GM12873 (cell line): ENCODE measurements at regions not wholly inside any gene's neighbourhood (a gene's known extent, or its start where the extent isn't known, plus 50 kb on each side); places are given as distances from the start of the nearest gene placed in this dataset.

Experiments
- TF ChIP-seq, protein P1 (sequence below): IDR thresholded peaks from 2 replicates; pipeline ENCODE4 v1.5.1; 2012; ENCODE audit warnings: low read depth, mild to moderate bottlenecking, moderate library complexity, low read length, control low read depth; ENCODE audit not compliant: insufficient read depth; ENCODE audit errors: missing control alignments

- TF ChIP-seq, protein P1, sequence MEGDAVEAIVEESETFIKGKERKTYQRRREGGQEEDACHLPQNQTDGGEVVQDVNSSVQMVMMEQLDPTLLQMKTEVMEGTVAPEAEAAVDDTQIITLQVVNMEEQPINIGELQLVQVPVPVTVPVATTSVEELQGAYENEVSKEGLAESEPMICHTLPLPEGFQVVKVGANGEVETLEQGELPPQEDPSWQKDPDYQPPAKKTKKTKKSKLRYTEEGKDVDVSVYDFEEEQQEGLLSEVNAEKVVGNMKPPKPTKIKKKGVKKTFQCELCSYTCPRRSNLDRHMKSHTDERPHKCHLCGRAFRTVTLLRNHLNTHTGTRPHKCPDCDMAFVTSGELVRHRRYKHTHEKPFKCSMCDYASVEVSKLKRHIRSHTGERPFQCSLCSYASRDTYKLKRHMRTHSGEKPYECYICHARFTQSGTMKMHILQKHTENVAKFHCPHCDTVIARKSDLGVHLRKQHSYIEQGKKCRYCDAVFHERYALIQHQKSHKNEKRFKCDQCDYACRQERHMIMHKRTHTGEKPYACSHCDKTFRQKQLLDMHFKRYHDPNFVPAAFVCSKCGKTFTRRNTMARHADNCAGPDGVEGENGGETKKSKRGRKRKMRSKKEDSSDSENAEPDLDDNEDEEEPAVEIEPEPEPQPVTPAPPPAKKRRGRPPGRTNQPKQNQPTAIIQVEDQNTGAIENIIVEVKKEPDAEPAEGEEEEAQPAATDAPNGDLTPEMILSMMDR: no peak
Observed at GRCh38 chr14:30235485-30235884, 307.8 kb upstream of the PRKD1 start.

- TF ChIP-seq, protein P1: no peak
Observed at GRCh38 chr14:30238936-30239335, 311.3 kb upstream of the PRKD1 start.

GRCh38 chr14:30240018-30240417 lies 312.4 kb upstream of the PRKD1 start:
- TF ChIP-seq, protein P1: no peak

- TF ChIP-seq, protein P1: no peak
Observed at GRCh38 chr14:30240685-30241084, 313.0 kb upstream of the PRKD1 start.

GRCh38 chr14:30242744-30243143 lies 315.1 kb upstream of the PRKD1 start:
- TF ChIP-seq, protein P1: no peak

DNA sequence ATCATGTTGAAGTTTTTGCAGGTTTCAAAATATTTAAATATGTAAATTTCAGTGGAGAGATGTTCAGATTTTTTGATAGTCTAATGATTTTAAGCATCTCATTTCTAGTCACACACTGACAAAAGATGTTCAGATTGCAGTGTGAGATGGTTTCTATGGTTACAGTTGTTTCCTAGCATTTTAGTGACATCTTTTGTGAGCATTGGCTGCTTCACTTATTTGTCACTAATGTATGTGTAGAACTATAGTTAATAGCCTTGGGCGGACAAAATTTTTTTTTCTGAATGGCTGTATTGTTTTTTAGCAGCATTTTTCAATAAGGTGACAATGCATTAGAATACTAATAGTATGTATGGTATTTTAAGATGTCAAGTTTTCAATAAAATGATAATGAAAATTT lies 315.6 kb upstream of the PRKD1 start:
- TF ChIP-seq, protein P1: no peak

GRCh38 chr14:30243805-30244204 lies 315.2 kb upstream of the G2E3 start:
- TF ChIP-seq, protein P1: no peak
